ENCODE measurements at regions not wholly inside any gene's neighbourhood (a gene's known extent, or its start where the extent isn't known, plus 50 kb on each side); places are given as distances from the start of the nearest gene placed in this dataset.

GRCh38 chr4:133982533-133983224, 218.9 kb downstream of the PABPC4L start:
- TF ChIP-seq CTCF (IDR thresholded peaks at IDR 0.05), result no peak
- H3K27ac ChIP-seq, result no peak overlapping the region

GRCh38 chr4:133981327-133981726, 220.3 kb downstream of the PABPC4L start:
- TF ChIP-seq CTCF (IDR thresholded peaks at IDR 0.05), result no peak
- no peak for TF ChIP-seq ZFX (IDR thresholded peaks at IDR 0.05; ENCODE audit: borderline replicate concordance)
- no peak overlapping the region for H3K27ac ChIP-seq

- H3K27ac ChIP-seq, result no peak overlapping the region
- TF ChIP-seq CTCF (IDR thresholded peaks at IDR 0.05) (no peak), ZFX (IDR thresholded peaks at IDR 0.05; ENCODE audit: borderline replicate concordance) (no peak)
These were observed 229.0 kb downstream of the PABPC4L start for GRCh38 chr4:133972586-133972985.

- H3K27ac ChIP-seq, result no peak overlapping the region
- TF ChIP-seq ZFX (IDR thresholded peaks at IDR 0.05; ENCODE audit: borderline replicate concordance) (no peak), CTCF (IDR thresholded peaks at IDR 0.05) (no peak)
These were observed 232.3 kb downstream of the PABPC4L start for GRCh38 chr4:133969202-133969848.

- TF ChIP-seq ZFX (IDR thresholded peaks at IDR 0.05; ENCODE audit: borderline replicate concordance), result no peak
- no peak for TF ChIP-seq CTCF (IDR thresholded peaks at IDR 0.05)
These were observed 233.4 kb downstream of the PABPC4L start for GRCh38 chr4:133968174-133968573.

GRCh38 chr4:133960975-133961374, 240.6 kb downstream of the PABPC4L start:
- TF ChIP-seq ZFX (IDR thresholded peaks at IDR 0.05; ENCODE audit: borderline replicate concordance), result no peak
- no peak for TF ChIP-seq CTCF (IDR thresholded peaks at IDR 0.05)
- no peak overlapping the region for H3K27ac ChIP-seq

More at GRCh38 chr4:133968174-133968573, 233.4 kb downstream of the PABPC4L start:
- H3K27ac ChIP-seq, result no peak overlapping the region

- TF ChIP-seq CTCF (IDR thresholded peaks at IDR 0.05) (no peak), ZFX (IDR thresholded peaks at IDR 0.05; ENCODE audit: borderline replicate concordance) (no peak)
- H3K27ac ChIP-seq, result no peak overlapping the region
These were observed 258.5 kb downstream of the PABPC4L start for GRCh38 chr4:133943081-133943480.

All from 22Rv1 (cell line).